ENCODE measurements at regions not wholly inside any gene's neighbourhood (a gene's known extent, or its start where the extent isn't known, plus 50 kb on each side); places are given as distances from the start of the nearest gene placed in this dataset.

DNA sequence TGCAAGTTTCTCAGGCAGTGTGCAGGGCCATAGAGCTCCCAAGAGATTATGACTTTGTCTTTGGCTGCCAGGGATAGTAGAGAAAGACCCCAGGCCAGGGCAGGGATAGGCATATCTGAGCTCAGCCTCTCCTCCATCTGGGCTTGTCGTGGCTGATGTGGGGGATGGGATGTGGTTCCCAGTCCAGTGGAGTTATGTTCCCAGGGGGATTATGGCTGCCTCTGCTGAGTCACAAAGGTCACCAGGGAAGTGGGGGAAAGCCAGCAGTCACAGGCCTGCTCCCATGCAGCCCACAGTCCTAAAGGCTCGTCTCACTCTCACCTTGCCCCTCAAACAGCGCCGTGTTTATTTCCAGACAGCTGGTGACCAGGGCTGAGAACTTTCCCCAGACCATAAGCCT, 354.9 kb downstream of the SI start:
- TF ChIP-seq, protein P1, sequence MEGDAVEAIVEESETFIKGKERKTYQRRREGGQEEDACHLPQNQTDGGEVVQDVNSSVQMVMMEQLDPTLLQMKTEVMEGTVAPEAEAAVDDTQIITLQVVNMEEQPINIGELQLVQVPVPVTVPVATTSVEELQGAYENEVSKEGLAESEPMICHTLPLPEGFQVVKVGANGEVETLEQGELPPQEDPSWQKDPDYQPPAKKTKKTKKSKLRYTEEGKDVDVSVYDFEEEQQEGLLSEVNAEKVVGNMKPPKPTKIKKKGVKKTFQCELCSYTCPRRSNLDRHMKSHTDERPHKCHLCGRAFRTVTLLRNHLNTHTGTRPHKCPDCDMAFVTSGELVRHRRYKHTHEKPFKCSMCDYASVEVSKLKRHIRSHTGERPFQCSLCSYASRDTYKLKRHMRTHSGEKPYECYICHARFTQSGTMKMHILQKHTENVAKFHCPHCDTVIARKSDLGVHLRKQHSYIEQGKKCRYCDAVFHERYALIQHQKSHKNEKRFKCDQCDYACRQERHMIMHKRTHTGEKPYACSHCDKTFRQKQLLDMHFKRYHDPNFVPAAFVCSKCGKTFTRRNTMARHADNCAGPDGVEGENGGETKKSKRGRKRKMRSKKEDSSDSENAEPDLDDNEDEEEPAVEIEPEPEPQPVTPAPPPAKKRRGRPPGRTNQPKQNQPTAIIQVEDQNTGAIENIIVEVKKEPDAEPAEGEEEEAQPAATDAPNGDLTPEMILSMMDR (IDR thresholded peaks at IDR 0.05; ENCODE audit: low read length) = no peak
- TF ChIP-seq EZH2 (IDR thresholded peaks at IDR 0.05; ENCODE audit: borderline replicate concordance, low read length) = no peak
